NCI-H226 (cell line): ENCODE measurements at regions not wholly inside any gene's neighbourhood (a gene's known extent, or its start where the extent isn't known, plus 50 kb on each side); places are given as distances from the start of the nearest gene placed in this dataset.
A peak's percentile ranks its signal among the peaks of the same experiment; 100 is the strongest.
"Not testable (repeated sequence)": the region's sequence is repeated elsewhere in the genome, so short reads cannot be mapped to it uniquely, and the experiment has no call there.

Source experiments
- DNase-seq: peaks from one replicate; pipeline ENCODE4 v3.0.0-alpha.2; 2015

GRCh38 chr4:66091786-66092185, 421.5 kb upstream of the EPHA5 start:
- no peak for DNase-seq

GRCh38 chr4:66073961-66074360, 403.7 kb upstream of the EPHA5 start:
- no peak for DNase-seq

GRCh38 chr4:66071911-66072310, 401.6 kb upstream of the EPHA5 start:
- DNase-seq = no peak

GRCh38 chr4:66062921-66063320, 392.6 kb upstream of the EPHA5 start:
- no peak for DNase-seq

- no peak for DNase-seq
Measured at GRCh38 chr4:66062044-66062443, 391.8 kb upstream of the EPHA5 start.

GRCh38 chr4:66059556-66059955, 389.3 kb upstream of the EPHA5 start:
- no peak for DNase-seq

- no peak for DNase-seq
Measured at GRCh38 chr4:66059136-66059535, 388.8 kb upstream of the EPHA5 start.

- no peak for DNase-seq
Measured at GRCh38 chr4:66055999-66056398, 385.7 kb upstream of the EPHA5 start.

- no peak for DNase-seq
Measured at GRCh38 chr4:66052426-66052825, 382.1 kb upstream of the EPHA5 start.

GRCh38 chr4:66048861-66049260, 378.6 kb upstream of the EPHA5 start:
- no peak for DNase-seq

- no peak for DNase-seq
Measured at GRCh38 chr4:66045913-66046312, 375.6 kb upstream of the EPHA5 start.

- DNase-seq = no peak
Measured at GRCh38 chr4:66035701-66036100, 365.4 kb upstream of the EPHA5 start.

- DNase-seq = no peak
Measured at GRCh38 chr4:66034671-66035070, 364.4 kb upstream of the EPHA5 start.

GRCh38 chr4:66034262-66034661, 364.0 kb upstream of the EPHA5 start:
- DNase-seq = no peak

GRCh38 chr4:66032571-66032970, 362.3 kb upstream of the EPHA5 start:
- DNase-seq = peak; percentile 6

GRCh38 chr4:66028668-66029067, 358.4 kb upstream of the EPHA5 start:
- DNase-seq = no peak

- DNase-seq = no peak
Measured at GRCh38 chr4:66023061-66023460, 352.8 kb upstream of the EPHA5 start.

GRCh38 chr4:66017671-66018070, 347.4 kb upstream of the EPHA5 start:
- DNase-seq = no peak

- DNase-seq = no peak
Measured at GRCh38 chr4:66016240-66016639, 346.0 kb upstream of the EPHA5 start.

- DNase-seq = no peak
Measured at GRCh38 chr4:66014146-66014765, 344.0 kb upstream of the EPHA5 start.

- DNase-seq = no peak
Measured at GRCh38 chr4:66000510-66001117, 330.3 kb upstream of the EPHA5 start.

GRCh38 chr4:65999518-65999871, 329.2 kb upstream of the EPHA5 start:
- DNase-seq = no peak

- DNase-seq = not testable (repeated sequence)
Measured at GRCh38 chr4:65998807-65999517, 328.7 kb upstream of the EPHA5 start.

GRCh38 chr4:65983061-65983460, 312.8 kb upstream of the EPHA5 start:
- DNase-seq = no peak

- DNase-seq = no peak
Measured at GRCh38 chr4:65976287-65976686, 306.0 kb upstream of the EPHA5 start.
